BJ (cell line): ENCODE measurements at regions not wholly inside any gene's neighbourhood (a gene's known extent, or its start where the extent isn't known, plus 50 kb on each side); places are given as distances from the start of the nearest gene placed in this dataset.

Source experiments
- CTCF ChIA-PET: fragments of 350-600 bp; formaldehyde crosslinking; extraction: SDS; loops from one replicate; lab custom pipeline; 2021; ENCODE audit warnings: antibody characterized with exemption, inconsistent platforms; lab: Yijun Ruan, JAX
- POLR2A ChIA-PET: fragments of 300-600 bp; sonication (Branson Sonifier 250); formaldehyde crosslinking; extraction: SDS; loops from one replicate; lab custom pipeline; 2021; ENCODE audit warnings: antibody characterized with exemption; lab: Charles Lee
- DNase-seq: peaks from one replicate; pipeline ENCODE4 v3.0.0-alpha.2; 2011; ENCODE audit warnings: low read depth
- H3K27me3 ChIP-seq: 2 replicates; pipeline ENCODE4 v1.6.0; 2011; ENCODE audit warnings: low read length; ENCODE audit not compliant: control insufficient read depth, insufficient read depth
- H3K36me3 ChIP-seq: 2 replicates; pipeline ENCODE4 v1.5.1; 2011; ENCODE audit warnings: low read length; ENCODE audit not compliant: control insufficient read depth, insufficient read depth
- H3K4me3 ChIP-seq: 2 replicates; pipeline ENCODE4 v1.5.1; 2011; ENCODE audit warnings: low read depth, mild to moderate bottlenecking, control low read depth, low read length
- TF ChIP-seq, protein P1 (sequence below): IDR thresholded peaks from 2 replicates; pipeline ENCODE4 v1.5.1; 2011; ENCODE audit warnings: low read depth, mild to moderate bottlenecking, control low read depth, inconsistent platforms, low read length, moderate library complexity; ENCODE audit not compliant: insufficient read depth

DNA sequence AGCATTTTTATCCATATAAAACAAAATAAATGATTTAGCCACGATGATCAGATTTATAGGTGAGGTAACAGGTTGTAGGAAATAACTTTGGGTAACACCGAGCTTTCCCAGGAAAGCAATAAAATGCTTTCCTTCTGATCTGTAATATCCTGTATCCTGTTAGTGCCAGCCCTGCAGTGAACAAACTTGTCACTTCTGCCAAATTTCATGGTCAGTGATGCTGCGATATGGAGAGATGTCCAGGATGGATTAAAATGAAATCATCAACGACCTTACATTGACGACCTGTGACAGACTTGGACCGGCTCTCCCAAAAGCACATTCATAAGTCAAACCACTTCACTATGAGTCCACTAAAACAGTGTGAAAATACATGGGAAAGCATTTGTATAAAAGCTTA, 608.0 kb upstream of the NRP1 start:
- no peak for DNase-seq
- TF ChIP-seq, protein P1, sequence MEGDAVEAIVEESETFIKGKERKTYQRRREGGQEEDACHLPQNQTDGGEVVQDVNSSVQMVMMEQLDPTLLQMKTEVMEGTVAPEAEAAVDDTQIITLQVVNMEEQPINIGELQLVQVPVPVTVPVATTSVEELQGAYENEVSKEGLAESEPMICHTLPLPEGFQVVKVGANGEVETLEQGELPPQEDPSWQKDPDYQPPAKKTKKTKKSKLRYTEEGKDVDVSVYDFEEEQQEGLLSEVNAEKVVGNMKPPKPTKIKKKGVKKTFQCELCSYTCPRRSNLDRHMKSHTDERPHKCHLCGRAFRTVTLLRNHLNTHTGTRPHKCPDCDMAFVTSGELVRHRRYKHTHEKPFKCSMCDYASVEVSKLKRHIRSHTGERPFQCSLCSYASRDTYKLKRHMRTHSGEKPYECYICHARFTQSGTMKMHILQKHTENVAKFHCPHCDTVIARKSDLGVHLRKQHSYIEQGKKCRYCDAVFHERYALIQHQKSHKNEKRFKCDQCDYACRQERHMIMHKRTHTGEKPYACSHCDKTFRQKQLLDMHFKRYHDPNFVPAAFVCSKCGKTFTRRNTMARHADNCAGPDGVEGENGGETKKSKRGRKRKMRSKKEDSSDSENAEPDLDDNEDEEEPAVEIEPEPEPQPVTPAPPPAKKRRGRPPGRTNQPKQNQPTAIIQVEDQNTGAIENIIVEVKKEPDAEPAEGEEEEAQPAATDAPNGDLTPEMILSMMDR = no peak
- H3K27me3 ChIP-seq = peaks cover 2% of the 10 kb centered on the region
- ChIA-PET POLR2A (no interaction called here), CTCF (interaction anchor here (0.6 to 1.4 kb wide), 2 partner anchors 9 to 328 kb away, joined by 3 read pairs; no protein-coding TSS in a partner anchor)
- H3K4me3 ChIP-seq = no peak overlapping the region
- H3K36me3 ChIP-seq = no peaks in the 10 kb centered on the region

DNA sequence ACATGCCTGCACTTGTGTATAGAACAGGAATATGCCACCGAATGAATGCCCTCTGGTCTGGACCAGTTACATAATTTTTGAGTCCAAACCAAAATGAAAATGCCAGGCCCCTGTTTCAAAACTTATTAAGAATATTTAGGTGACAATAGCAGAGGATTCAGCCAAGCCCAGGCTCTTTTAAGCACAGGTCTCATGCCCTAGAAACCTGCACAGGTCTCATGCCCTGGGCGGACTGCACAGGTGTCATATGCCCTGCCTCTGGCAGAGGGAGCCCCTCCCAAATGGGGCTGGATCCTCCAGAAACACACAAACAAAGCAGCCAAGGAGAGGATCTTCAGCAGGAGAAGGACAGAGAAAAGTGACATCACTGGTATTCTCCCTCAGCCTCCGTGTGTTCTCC, 605.4 kb upstream of the NRP1 start:
- CTCF ChIA-PET = interaction anchor here (1.1 kb wide), 1 partner anchor 11 kb away, joined by 3 read pairs; no protein-coding TSS in a partner anchor
- POLR2A ChIA-PET = no interaction called here

DNA sequence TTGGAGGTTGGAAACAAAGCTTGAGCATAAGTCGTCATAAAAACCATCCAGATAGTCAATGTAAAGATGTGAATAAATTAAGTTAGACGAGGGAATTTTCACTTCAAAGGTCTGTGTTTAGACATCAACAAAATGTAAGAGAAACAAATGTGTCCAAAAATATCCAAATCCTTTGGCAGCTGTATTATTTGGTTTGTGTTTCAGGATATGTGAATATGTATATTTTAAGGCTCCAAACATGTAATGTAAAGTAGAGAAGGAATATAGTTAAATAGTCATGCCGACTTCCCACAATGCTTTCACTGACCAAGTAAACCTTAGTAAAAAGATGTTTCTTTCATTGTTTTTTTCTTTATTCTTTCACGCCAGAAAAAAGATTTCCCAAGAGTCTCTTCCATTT, 604.9 kb upstream of the NRP1 start:
- Histone ChIP-seq H3K27me3 (peaks cover 5% of the 10 kb centered on the region), H3K4me3 (no peak overlapping the region), H3K36me3 (no peaks in the 10 kb centered on the region)
- TF ChIP-seq, protein P1 = no peak
- DNase-seq = no peak
- ChIA-PET CTCF (interaction anchor here (0.8 kb wide), 1 partner anchor 8 kb away, joined by 3 read pairs; no protein-coding TSS in a partner anchor), POLR2A (no interaction called here)

More for the DNA sequence above, 605.4 kb upstream of the NRP1 start:
- DNase-seq = no peak
- H3K36me3 ChIP-seq = no peaks in the 10 kb centered on the region
- H3K27me3 ChIP-seq = peaks cover 5% of the 10 kb centered on the region
- TF ChIP-seq, protein P1 = no peak
- H3K4me3 ChIP-seq = no peak overlapping the region

DNA sequence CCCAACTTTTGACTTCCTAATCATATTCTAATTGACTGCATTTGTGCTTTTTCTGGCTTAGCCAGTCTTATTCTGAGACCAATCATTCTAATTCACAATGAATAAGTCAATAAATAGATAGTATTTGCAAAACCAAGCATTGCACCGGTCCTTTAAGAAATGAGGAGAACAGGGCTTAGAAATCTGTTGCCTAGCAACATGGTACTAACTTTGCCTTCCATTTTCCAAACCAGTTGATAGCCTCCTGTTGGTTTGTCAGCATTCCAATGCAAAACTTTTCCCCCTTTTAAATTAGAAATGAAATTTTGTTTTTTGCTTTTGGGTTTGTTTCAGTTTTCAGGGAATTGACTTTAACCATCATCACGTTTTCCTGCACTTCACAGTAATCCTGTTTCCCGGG, 603.5 kb upstream of the NRP1 start:
- Histone ChIP-seq H3K27me3 (peaks cover 5% of the 10 kb centered on the region), H3K4me3 (no peak overlapping the region), H3K36me3 (no peaks in the 10 kb centered on the region)
- TF ChIP-seq, protein P1 = no peak
- no peak for DNase-seq
- POLR2A ChIA-PET = no interaction called here
- CTCF ChIA-PET = interaction anchor here (0.6 kb wide), 1 partner anchor 173 kb away, joined by 3 read pairs; no protein-coding TSS in a partner anchor

DNA sequence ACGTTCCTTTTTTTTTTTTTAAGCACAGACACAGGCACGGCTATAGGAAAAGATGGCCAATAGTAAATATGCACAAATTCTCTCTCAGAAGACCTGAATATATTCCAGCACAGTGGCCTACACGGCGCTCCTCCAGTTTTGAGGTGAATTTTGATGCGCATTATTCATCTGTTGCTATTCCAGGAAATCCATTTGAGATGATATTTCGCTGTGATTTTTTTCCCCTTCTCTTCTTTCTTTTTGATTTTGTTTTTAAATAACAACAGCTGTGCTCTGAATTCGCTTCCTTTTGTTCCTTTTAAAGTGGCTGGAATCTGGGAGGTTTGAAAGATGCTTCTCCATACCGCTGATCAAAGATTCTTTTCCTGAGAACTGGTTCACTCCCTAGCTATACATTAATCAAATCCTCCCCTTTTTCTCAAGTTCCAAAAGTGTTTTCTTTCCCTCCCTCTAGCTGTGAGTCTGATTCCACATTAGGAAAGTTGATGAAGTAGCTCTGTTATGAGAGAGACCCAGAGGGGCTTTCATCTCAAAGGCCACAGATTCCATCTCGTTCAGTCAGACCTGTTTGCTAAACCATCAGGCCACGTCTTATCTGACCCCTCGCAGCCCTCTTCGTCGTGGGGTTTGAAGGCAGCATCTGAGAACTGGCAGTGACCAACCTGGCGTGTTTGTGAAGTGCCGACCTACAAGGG, 602.7 kb upstream of the NRP1 start:
- CTCF ChIA-PET = interaction anchor here (0.6 to 1.0 kb wide), 2 partner anchors 9 to 174 kb away, joined by 3 read pairs; no protein-coding TSS in a partner anchor
- POLR2A ChIA-PET = no interaction called here

More for the DNA sequence above, 602.7 kb upstream of the NRP1 start:
- no peaks in the 10 kb centered on the region for H3K36me3 ChIP-seq
- TF ChIP-seq, protein P1 = no peak
- DNase-seq = no peak
- no peak overlapping the region for H3K4me3 ChIP-seq
- peaks cover 5% of the 10 kb centered on the region for H3K27me3 ChIP-seq
